ENCODE measurements at regions not wholly inside any gene's neighbourhood (a gene's known extent, or its start where the extent isn't known, plus 50 kb on each side); places are given as distances from the start of the nearest gene placed in this dataset.

DNA sequence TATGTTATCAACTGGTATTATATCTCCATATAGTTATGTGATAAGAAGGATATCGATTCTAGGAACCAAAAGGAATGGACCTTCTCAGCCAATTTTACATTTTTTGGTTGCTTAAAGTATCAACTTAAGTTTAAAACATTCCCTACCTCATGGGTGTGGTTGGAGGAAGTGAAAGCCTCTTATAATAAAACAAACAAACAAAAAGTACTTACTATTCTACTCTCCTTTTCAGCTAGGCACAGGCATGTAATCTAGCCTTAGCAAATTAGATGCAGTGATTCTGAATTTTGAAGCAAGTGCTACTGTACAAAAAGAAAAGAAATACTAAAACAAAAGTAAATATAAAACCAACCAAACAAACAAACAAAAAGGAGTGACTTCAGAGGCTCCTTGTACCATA is 485.4 kb downstream of the C4orf33 start:
- Histone ChIP-seq H3K4me1 (ENCODE audit: control insufficient read depth in 5 of 5, insufficient read depth in 5 of 5, low read length in 5 of 5) (no peaks in the 10 kb centered on the region), H3K27ac (ENCODE audit: low read depth in 1 of 2, low read length in 1 of 2) (no peak overlapping the region), H3K27me3 (ENCODE audit: control insufficient read depth in 3 of 3, insufficient read depth in 3 of 3, low read length in 2 of 3) (no peaks in the 10 kb centered on the region), H3K9ac (ENCODE audit: insufficient read depth in 1 of 2, low read length in 2 of 2) (no peak overlapping the region), H3K4me3 (no peak overlapping the region), H3K9me3 (ENCODE audit: control insufficient read depth in 4 of 4, insufficient read depth in 3 of 4, low read length in 3 of 4) (no peaks in the 10 kb centered on the region), H3K36me3 (ENCODE audit: control insufficient read depth in 4 of 4, insufficient read depth in 4 of 4, low read length in 4 of 4) (no peaks in the 10 kb centered on the region)
- DNase-seq (no peak), ATAC-seq (ENCODE audit: insufficient read depth, low FRiP score) (no peak)
- 69 to 83% methylated on average over 1 of the region's 1 CpG for WGBS, 2 donors
- TF ChIP-seq CTCF (IDR thresholded peaks at IDR 0.05; ENCODE audit: control extremely low read depth, extremely low read depth): no peak

- WGBS, 2 donors: 38 to 58% methylated on average over 2 of the region's 2 CpGs
- no peaks in the 10 kb centered on the region for H3K36me3 ChIP-seq (ENCODE audit: control insufficient read depth in 4 of 4, insufficient read depth in 4 of 4, low read length in 4 of 4)
- no peaks in the 10 kb centered on the region for H3K4me1 ChIP-seq (ENCODE audit: control insufficient read depth in 5 of 5, insufficient read depth in 5 of 5, low read length in 5 of 5)
- H3K9me3 ChIP-seq (ENCODE audit: control insufficient read depth in 4 of 4, insufficient read depth in 3 of 4, low read length in 3 of 4): no peaks in the 10 kb centered on the region
- ATAC-seq (ENCODE audit: insufficient read depth, low FRiP score): no peak
- no peak for DNase-seq
- TF ChIP-seq CTCF (IDR thresholded peaks at IDR 0.05; ENCODE audit: control extremely low read depth, extremely low read depth): no peak
- H3K27ac ChIP-seq (ENCODE audit: low read depth in 1 of 2, low read length in 1 of 2): no peak overlapping the region
- no peaks in the 10 kb centered on the region for H3K27me3 ChIP-seq (ENCODE audit: control insufficient read depth in 3 of 3, insufficient read depth in 3 of 3, low read length in 2 of 3)
- no peak overlapping the region for H3K4me3 ChIP-seq
- H3K9ac ChIP-seq (ENCODE audit: insufficient read depth in 1 of 2, low read length in 2 of 2): no peak overlapping the region
Measured at GRCh38 chr4:129583868-129584267, 487.9 kb downstream of the C4orf33 start.

DNA sequence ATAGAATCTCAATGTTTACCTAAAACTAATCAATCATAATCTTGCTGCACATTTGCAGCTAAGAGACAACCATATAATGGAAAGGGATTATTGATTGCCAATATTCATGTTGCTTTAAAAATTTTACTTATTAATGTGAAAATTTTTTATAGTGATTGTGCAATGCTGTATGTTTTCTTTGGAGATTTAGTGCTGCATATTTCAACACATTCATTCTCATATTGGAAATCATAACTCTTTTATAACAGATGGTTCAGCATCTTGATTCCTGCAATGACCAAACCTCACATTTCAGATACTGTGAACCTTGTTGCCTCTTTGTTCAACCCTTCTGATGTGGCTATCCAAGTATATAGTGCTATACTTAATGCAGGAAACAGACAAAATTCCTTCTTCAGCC is 502.6 kb downstream of the C4orf33 start:
- no peak overlapping the region for H3K9ac ChIP-seq (ENCODE audit: insufficient read depth in 1 of 2, low read length in 2 of 2)
- no peak overlapping the region for H3K4me3 ChIP-seq
- H3K27ac ChIP-seq (ENCODE audit: low read depth in 1 of 2, low read length in 1 of 2): no peak overlapping the region
- no peak for TF ChIP-seq CTCF (IDR thresholded peaks at IDR 0.05; ENCODE audit: control extremely low read depth, extremely low read depth)
- H3K36me3 ChIP-seq (ENCODE audit: control insufficient read depth in 4 of 4, insufficient read depth in 4 of 4, low read length in 4 of 4): no peaks in the 10 kb centered on the region
- no peak for ATAC-seq (ENCODE audit: insufficient read depth, low FRiP score)
- peaks cover 0 to 5% (median 0%) of the 10 kb centered on the region in 4 donors for H3K9me3 ChIP-seq (ENCODE audit: control insufficient read depth in 4 of 4, insufficient read depth in 3 of 4, low read length in 3 of 4)
- DNase-seq: no peak
- H3K27me3 ChIP-seq (ENCODE audit: control insufficient read depth in 3 of 3, insufficient read depth in 3 of 3, low read length in 2 of 3): no peaks in the 10 kb centered on the region
- peaks cover 0 to 3% (median 0%) of the 10 kb centered on the region in 5 donors for H3K4me1 ChIP-seq (ENCODE audit: control insufficient read depth in 5 of 5, insufficient read depth in 5 of 5, low read length in 5 of 5)

- DNase-seq (no peak), ATAC-seq (ENCODE audit: insufficient read depth, low FRiP score) (no peak)
- 88 to 94% methylated on average over 5 of the region's 5 CpGs for WGBS, 2 donors
- H3K27me3 ChIP-seq (ENCODE audit: control insufficient read depth in 3 of 3, insufficient read depth in 3 of 3, low read length in 2 of 3): no peaks in the 10 kb centered on the region
- no peak overlapping the region for H3K9ac ChIP-seq (ENCODE audit: insufficient read depth in 1 of 2, low read length in 2 of 2)
- no peak for TF ChIP-seq CTCF (IDR thresholded peaks at IDR 0.05; ENCODE audit: control extremely low read depth, extremely low read depth)
- H3K4me1 ChIP-seq (ENCODE audit: control insufficient read depth in 5 of 5, insufficient read depth in 5 of 5, low read length in 5 of 5): peaks cover 0 to 3% (median 0%) of the 10 kb centered on the region in 5 donors
- H3K27ac ChIP-seq (ENCODE audit: low read depth in 1 of 2, low read length in 1 of 2): no peak overlapping the region
- no peak overlapping the region for H3K4me3 ChIP-seq
- H3K36me3 ChIP-seq (ENCODE audit: control insufficient read depth in 4 of 4, insufficient read depth in 4 of 4, low read length in 4 of 4): no peaks in the 10 kb centered on the region
- H3K9me3 ChIP-seq (ENCODE audit: control insufficient read depth in 4 of 4, insufficient read depth in 3 of 4, low read length in 3 of 4): peaks cover 0 to 3% (median 0%) of the 10 kb centered on the region in 4 donors
Measured at GRCh38 chr4:129600898-129601297, 504.9 kb downstream of the C4orf33 start.

Data from lung (tissue), 11 donors.